Type B pancreatic cell (in vitro differentiated cells): ENCODE measurements at regions not wholly inside any gene's neighbourhood (a gene's known extent, or its start where the extent isn't known, plus 50 kb on each side); places are given as distances from the start of the nearest gene placed in this dataset.

ENCODE experiments used
- DNase-seq: peaks from one replicate; pipeline ENCODE4 v3.0.0; 2021; ENCODE audit warnings: mixed read lengths; ENCODE audit not compliant: unreplicated experiment; ENCODE audit errors: extremely low spot score
- H3K27ac Mint-ChIP-seq: 2 replicates; pipeline ENCODE4 v1.8.0; 2021; ENCODE audit warnings: mild to moderate bottlenecking, mixed read lengths
- H3K27me3 Mint-ChIP-seq: 2 replicates; pipeline ENCODE4 v1.8.0; 2021; ENCODE audit warnings: mixed read lengths
- H3K36me3 Mint-ChIP-seq: 2 replicates; pipeline ENCODE4 v1.8.0; 2021; ENCODE audit warnings: mixed read lengths
- H3K4me1 Mint-ChIP-seq: one replicate; pipeline ENCODE4 v1.8.0; 2021; ENCODE audit warnings: mixed read lengths; ENCODE audit not compliant: unreplicated experiment
- H3K4me3 Mint-ChIP-seq: 2 replicates; pipeline ENCODE4 v1.8.0; 2021; ENCODE audit warnings: mild to moderate bottlenecking, mixed read lengths
- H3K9me3 Mint-ChIP-seq: 2 replicates; pipeline ENCODE4 v1.8.0; 2021; ENCODE audit warnings: mixed read lengths
- CTCF ChIP-seq: fragments of 200-600 bp; sonication (generic); conservative IDR thresholded peaks from 2 replicates; pipeline ENCODE4 v1.5.0; 2021; ENCODE audit warnings: antibody characterized with exemption, mild to moderate bottlenecking

- H3K4me1 Mint-ChIP-seq, result peaks cover 13% of the 10 kb centered on the region
- H3K4me3 Mint-ChIP-seq, result no peak overlapping the region
- peak; percentile 44 for DNase-seq
- no peaks in the 10 kb centered on the region for H3K9me3 Mint-ChIP-seq
- H3K27me3 Mint-ChIP-seq, result peaks cover 4% of the 10 kb centered on the region
- no peaks in the 10 kb centered on the region for H3K36me3 Mint-ChIP-seq
- no peak overlapping the region for H3K27ac Mint-ChIP-seq
- TF ChIP-seq CTCF, result no peak
Observed at GRCh38 chr2:129904532-129905446, 74.7 kb upstream of the RAB6C start.

GRCh38 chr2:129905664-129906081 is 73.8 kb upstream of the RAB6C start:
- H3K27me3 Mint-ChIP-seq, result peaks cover 4% of the 10 kb centered on the region
- no peak for TF ChIP-seq CTCF
- H3K36me3 Mint-ChIP-seq, result no peaks in the 10 kb centered on the region
- peaks cover 13% of the 10 kb centered on the region for H3K4me1 Mint-ChIP-seq
- no peak for DNase-seq
- no peaks in the 10 kb centered on the region for H3K9me3 Mint-ChIP-seq
- H3K4me3 Mint-ChIP-seq, result no peak overlapping the region
- no peak overlapping the region for H3K27ac Mint-ChIP-seq

- TF ChIP-seq CTCF, result no peak
- H3K4me3 Mint-ChIP-seq, result no peak overlapping the region
- peak; percentile 47 for DNase-seq
- no peaks in the 10 kb centered on the region for H3K9me3 Mint-ChIP-seq
- H3K27me3 Mint-ChIP-seq, result peaks cover 4% of the 10 kb centered on the region
- H3K27ac Mint-ChIP-seq, result no peak overlapping the region
- peaks cover 13% of the 10 kb centered on the region for H3K4me1 Mint-ChIP-seq
- H3K36me3 Mint-ChIP-seq, result no peaks in the 10 kb centered on the region
Observed at GRCh38 chr2:129906139-129906860, 73.2 kb upstream of the RAB6C start.

- H3K4me1 Mint-ChIP-seq, result peaks cover 13% of the 10 kb centered on the region
- H3K27ac Mint-ChIP-seq, result peak overlapping the region; percentile 68
- H3K4me3 Mint-ChIP-seq, result no peak overlapping the region
- TF ChIP-seq CTCF, result no peak
- no peaks in the 10 kb centered on the region for H3K9me3 Mint-ChIP-seq
- H3K36me3 Mint-ChIP-seq, result no peaks in the 10 kb centered on the region
- peaks cover 4% of the 10 kb centered on the region for H3K27me3 Mint-ChIP-seq
- no peak for DNase-seq
Observed at GRCh38 chr2:129906861-129907235, 72.6 kb upstream of the RAB6C start.

- peaks cover 13% of the 10 kb centered on the region for H3K4me1 Mint-ChIP-seq
- H3K27me3 Mint-ChIP-seq, result peaks cover 4% of the 10 kb centered on the region
- peak; percentile 39 for DNase-seq
- H3K4me3 Mint-ChIP-seq, result no peak overlapping the region
- no peaks in the 10 kb centered on the region for H3K36me3 Mint-ChIP-seq
- H3K9me3 Mint-ChIP-seq, result no peaks in the 10 kb centered on the region
- no peak for TF ChIP-seq CTCF
- peak overlapping the region; percentile 68 for H3K27ac Mint-ChIP-seq
Observed at GRCh38 chr2:129907256-129907998, 72.0 kb upstream of the RAB6C start.
